SK-N-SH treated with all-trans-retinoic acid at 6 μM for 48 hours (cell line): ENCODE measurements at regions not wholly inside any gene's neighbourhood (a gene's known extent, or its start where the extent isn't known, plus 50 kb on each side); places are given as distances from the start of the nearest gene placed in this dataset.

Source experiments
- PATZ1 ChIP-seq: fragments of 250-450 bp; sonication (Bioruptor Pico); IDR thresholded peaks from 2 replicates; pipeline ENCODE4 v1.8.0; 2020; ENCODE audit warnings: mild to moderate bottlenecking, moderate library complexity, borderline replicate concordance
- TSHZ2 ChIP-seq: fragments of 250-450 bp; sonication (Bioruptor Pico); IDR thresholded peaks from 2 replicates; pipeline ENCODE4 v1.5.0; 2020; ENCODE audit warnings: mild to moderate bottlenecking, moderate library complexity

GRCh38 chr3:168615493-168616020, 519.8 kb upstream of the GOLIM4 start:
- TF ChIP-seq TSHZ2 (CRISPR knock-in tag) (no peak), PATZ1 (no peak)
